H1 (cell line): ENCODE measurements at regions not wholly inside any gene's neighbourhood (a gene's known extent, or its start where the extent isn't known, plus 50 kb on each side); places are given as distances from the start of the nearest gene placed in this dataset.

ENCODE experiments used
- ATF2 ChIP-seq: IDR thresholded peaks from 2 replicates; pipeline ENCODE4 v1.6.1; 2012; ENCODE audit warnings: low read length, inconsistent platforms
- CBX5 ChIP-seq: fragments of 300-800, 300-1000 bp; sonication (generic); IDR thresholded peaks from 2 replicates; pipeline ENCODE4 v1.7.1; 2016; ENCODE audit warnings: antibody characterized with exemption, low read length, low read depth
- CHD7 ChIP-seq: fragments of 300-600 bp; sonication (generic); IDR thresholded peaks from 2 replicates; pipeline ENCODE4 v1.7.1; 2012; ENCODE audit warnings: low read length, moderate library complexity, mild to moderate bottlenecking, inconsistent platforms; ENCODE audit not compliant: insufficient replicate concordance
- E2F6 ChIP-seq: IDR thresholded peaks from 2 replicates; pipeline ENCODE4 v1.6.1; 2012; ENCODE audit warnings: inconsistent platforms
- FOSL1 ChIP-seq: IDR thresholded peaks from 2 replicates; pipeline ENCODE4 v1.6.1; 2011; ENCODE audit warnings: mild to moderate bottlenecking, low read depth, low read length, moderate library complexity; ENCODE audit not compliant: insufficient read depth
- JUND ChIP-seq: IDR thresholded peaks from 2 replicates; pipeline ENCODE4 v1.6.1; 2011; ENCODE audit warnings: mild to moderate bottlenecking, improper control_type of control experiment, low read length
- MAFK ChIP-seq: IDR thresholded peaks from 2 replicates; pipeline ENCODE4 v1.6.1; 2012; ENCODE audit warnings: low read depth, mild to moderate bottlenecking, improper control_type of control experiment, low read length
- SP1 ChIP-seq: IDR thresholded peaks from 2 replicates; pipeline ENCODE4 v1.6.1; 2011; ENCODE audit warnings: low read depth, low read length
- SP4 ChIP-seq: IDR thresholded peaks from 2 replicates; pipeline ENCODE4 v1.6.1; 2012; ENCODE audit warnings: low read length, inconsistent platforms

GRCh38 chr13:109274188-109274821 lies 512.1 kb downstream of the IRS2 start (continued):
- peak; percentile 35; the same call in 1 of the 2 replicates for TF ChIP-seq E2F6
- TF ChIP-seq FOSL1, result no peak
- TF ChIP-seq CHD7, result no peak
- TF ChIP-seq JUND, result peak; percentile 67
- TF ChIP-seq CBX5, result no peak
- no peak for TF ChIP-seq SP4
- TF ChIP-seq SP1, result peak; percentile 63; the same call in 1 of the 2 replicates
- TF ChIP-seq MAFK, result peak; percentile 22; the same call in 1 of the 2 replicates
- TF ChIP-seq ATF2, result peak; percentile 87; the same call in 1 of the 2 replicates
